K562 (cell line): ENCODE measurements at regions not wholly inside any gene's neighbourhood (a gene's known extent, or its start where the extent isn't known, plus 50 kb on each side); places are given as distances from the start of the nearest gene placed in this dataset.

ENCODE experiments used
- ATAC-seq: fragments of 200-7000 bp; cut with Tn5 transposase; 3 replicates; pipeline ENCODE4 v1.9.1; 2020; ENCODE audit warnings: moderate library complexity
- BruUV-seq: library from RNA; stranded (reverse); fragments of 400-500 nt; replicated peaks from 2 replicates; lab custom pipeline; 2021; lab: Mats Ljungman, UMichigan
- CTCF ChIA-PET: fragments of 300-600 bp; formaldehyde crosslinking; extraction: SDS; loops from one replicate; lab custom pipeline; 2021; ENCODE audit warnings: low intra/inter-chr PET ratio; lab: Yijun Ruan, JAX
- POLR2A ChIA-PET: fragments of 300-600, 350-650 bp; sonication (Branson Sonifier 250); formaldehyde crosslinking; extraction: SDS; loops from one replicate; lab custom pipeline; 2021; ENCODE audit warnings: antibody characterized with exemption, inconsistent platforms; lab: Yijun Ruan, JAX
- DNase-seq, 4 experiments: peaks; one replicate each; pipeline versions ENCODE4 v3.0.0 to v3.0.0-alpha.2; 2011 to 2018; ENCODE audit warnings: low spot score in 3 of 4, mixed read lengths in 3 of 4; ENCODE audit errors: extremely low read depth in 1 of 4
- FAIRE-seq: peaks from 2 replicates; lab custom pipeline; 2011; peaks lifted over from hg19 to GRCh38; lab: Jason Lieb, UNC
- H2AFZ ChIP-seq: 2 replicates; pipeline ENCODE4 v1.6.0; 2011; ENCODE audit warnings: low read depth, low read length, control low read depth, inconsistent platforms
- H3K27ac ChIP-seq: fragments of 200-600 bp; 3 replicates; pipeline ENCODE4 v1.8.0; 2011; ENCODE audit warnings: low read depth, mild to moderate bottlenecking, control low read depth, inconsistent platforms, low read length, moderate library complexity, mixed read lengths; ENCODE audit errors: extremely low read depth
- H3K27me3 ChIP-seq, 2 experiments: fragments of 300-600 bp in 1 of 2; 2 replicates in 1 of 2; 3 replicates in 1 of 2; pipeline versions ENCODE4 v1.6.0 to v1.8.0; 2011; ENCODE audit warnings: inconsistent platforms in 2 of 2, low read length in 2 of 2, mild to moderate bottlenecking in 1 of 2, mixed read lengths in 1 of 2, moderate library complexity in 1 of 2; ENCODE audit not compliant: control insufficient read depth in 2 of 2, insufficient read depth in 2 of 2
- H3K36me3 ChIP-seq: fragments of 300-600 bp; 3 replicates; pipeline ENCODE4 v1.8.0; 2011; ENCODE audit warnings: mild to moderate bottlenecking, low read length, inconsistent platforms; ENCODE audit not compliant: control insufficient read depth, insufficient read depth
- H3K4me1 ChIP-seq, 2 experiments: fragments of 200-600 bp in 1 of 2; replicated peaks in 1 of 2; 2 replicates in 1 of 2; 3 replicates in 1 of 2; pipeline versions ENCODE4 v1.5.1 to v1.8.0; 2011; ENCODE audit warnings: inconsistent platforms in 2 of 2, low read length in 2 of 2, mild to moderate bottlenecking in 1 of 2, mixed read lengths in 1 of 2, moderate library complexity in 1 of 2; ENCODE audit not compliant: control insufficient read depth in 2 of 2, insufficient read depth in 2 of 2
- H3K4me2 ChIP-seq: 2 replicates; pipeline ENCODE4 v1.6.1; 2011; ENCODE audit warnings: low read length, control low read depth, inconsistent platforms, mixed read lengths; ENCODE audit not compliant: insufficient read depth
- H3K4me3 ChIP-seq: fragments of 200-600 bp; sonication (generic), shearing (Covaris generic); 2 replicates; pipeline ENCODE4 v1.5.1; 2016; ENCODE audit warnings: control low read depth, inconsistent platforms
- H3K79me2 ChIP-seq: fragments of 200-600 bp; 3 replicates; pipeline ENCODE4 v1.8.0; 2011; ENCODE audit warnings: low read length, inconsistent platforms; ENCODE audit not compliant: control insufficient read depth, insufficient read depth
- H3K9ac ChIP-seq, 2 experiments: 2 replicates each; pipeline versions ENCODE4 v1.6.0 to v1.6.1; 2011; ENCODE audit warnings: low read depth in 2 of 2, low read length in 2 of 2, control low read depth in 1 of 2, inconsistent platforms in 1 of 2, mild to moderate bottlenecking in 1 of 2, mixed read lengths in 1 of 2; ENCODE audit not compliant: insufficient read depth in 1 of 2
- H3K9me1 ChIP-seq: one replicate; pipeline ENCODE4 v1.6.0; 2011; ENCODE audit warnings: inconsistent platforms, mild to moderate bottlenecking, low read length, moderate library complexity; ENCODE audit not compliant: control insufficient read depth, insufficient read depth
- H3K9me3 ChIP-seq: replicated peaks from 2 replicates; pipeline ENCODE4 v1.5.1; 2011; ENCODE audit warnings: low read depth, low read length, inconsistent platforms; ENCODE audit not compliant: control insufficient read depth, insufficient read depth
- H4K20me1 ChIP-seq: replicated peaks from 2 replicates; pipeline ENCODE4 v1.6.1; 2011; ENCODE audit warnings: low read length, inconsistent platforms, mixed read lengths; ENCODE audit not compliant: control insufficient read depth, insufficient read depth
- BACH1 ChIP-seq: fragments of 200-800 bp; sonication (Bioruptor generic); IDR thresholded peaks from 2 replicates; pipeline ENCODE4 v1.6.1; 2016; ENCODE audit warnings: missing genetic modification characterization, missing compliant biosample characterization
- FOXJ3 ChIP-seq: sonication (generic); formaldehyde crosslinking; IDR thresholded peaks from 2 replicates; pipeline ENCODE4 v1.4.0; 2020; ENCODE audit warnings: mild to moderate bottlenecking, missing genetic modification reagents
- KDM2B ChIP-seq: fragments of 250-450 bp; sonication (Bioruptor Pico); IDR thresholded peaks from 2 replicates; pipeline ENCODE4 v1.8.0; 2021; ENCODE audit warnings: mild to moderate bottlenecking, moderate library complexity
- MEF2A ChIP-seq: IDR thresholded peaks from 2 replicates; pipeline ENCODE4 v1.6.1; 2011; ENCODE audit warnings: low read depth, mild to moderate bottlenecking, low read length, moderate library complexity; ENCODE audit not compliant: control insufficient read depth
- TAF9B ChIP-seq: fragments of 450-650 bp; IDR thresholded peaks from 2 replicates; pipeline ENCODE4 v1.6.1; 2018; ENCODE audit warnings: mild to moderate bottlenecking; ENCODE audit not compliant: partially characterized antibody
- WGBS: fragments of 100-300 bp; shearing (Covaris generic); methylation state at CpG from one replicate; pipeline ENCODE4 v1.1.6; 2016; ENCODE audit warnings: low coverage, mixed read lengths; ENCODE audit not compliant: insufficient coverage; ENCODE audit errors: missing lambda C conversion rate; 5-methylcytosine and 5-hydroxymethylcytosine counted together
- in situ Hi-C: fragments of 300-500 bp; cut with MboI; formaldehyde crosslinking; loops from 4 replicates; pipeline ENCODE4 v1.15.0; 2018; ENCODE audit warnings: inconsistent platforms, mixed read lengths
- intact Hi-C: fragments of 100-400 bp; cut with micrococcal nuclease; formaldehyde crosslinking; loops from 2 replicates; pipeline ENCODE4 v1.14.2; 2022
- TF ChIP-seq, protein P1 (sequence below): fragments of 200-800 bp; sonication (Bioruptor generic); IDR thresholded peaks from 2 replicates; pipeline ENCODE4 v1.6.1; 2017; ENCODE audit warnings: missing genetic modification characterization, missing compliant biosample characterization
- TF ChIP-seq, protein P2 (sequence below): fragments of 250-450 bp; sonication (Bioruptor Pico); IDR thresholded peaks from 2 replicates; pipeline ENCODE4 v1.8.0; 2021; ENCODE audit warnings: moderate library complexity, mild to moderate bottlenecking, inconsistent platforms
- TF ChIP-seq, protein P3 (sequence below): fragments of 150-350 bp; conservative IDR thresholded peaks from 2 replicates; pipeline ENCODE4 v1.6.1; 2014; ENCODE audit warnings: low read length

DNA sequence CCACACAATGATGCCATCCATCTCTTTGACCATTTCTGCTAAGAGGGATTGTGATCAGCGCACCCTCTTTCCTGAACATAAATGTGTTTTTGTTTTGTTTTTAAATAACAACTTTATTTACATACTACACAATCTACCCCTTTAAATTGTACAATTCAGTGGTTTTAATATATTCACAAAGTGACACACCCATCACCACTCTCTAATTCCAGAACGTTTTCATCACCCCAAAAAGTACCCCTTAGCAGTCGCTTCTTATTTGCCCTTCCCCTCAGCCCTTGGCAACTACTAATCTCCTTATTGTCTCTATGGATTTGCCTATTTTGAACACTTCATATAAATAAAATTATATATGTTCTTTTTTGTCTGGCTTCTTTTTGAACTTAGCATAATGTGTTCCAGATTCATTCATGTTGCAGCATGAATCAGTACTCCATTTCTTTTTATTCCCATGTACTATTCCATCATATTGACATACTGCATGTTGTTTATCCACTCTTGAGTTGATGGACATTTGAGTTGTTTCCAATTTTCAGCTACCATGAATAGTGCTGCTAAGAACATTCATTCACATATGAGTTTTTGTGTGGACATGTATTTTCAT is 150.9 kb upstream of the NABP1 start:
- CTCF ChIA-PET = no interaction called here
- Histone ChIP-seq H3K4me2 (no peak overlapping the region), H3K4me3 (no peak overlapping the region), H3K9me1 (no peaks in the 10 kb centered on the region), H3K27ac (no peak overlapping the region), H4K20me1 (no peaks in the 10 kb centered on the region), H3K79me2 (no peaks in the 10 kb centered on the region), H3K9me3 (no peaks in the 10 kb centered on the region), H3K36me3 (no peaks in the 10 kb centered on the region), H3K27me3 (no peaks in the 10 kb centered on the region), H3K9ac (no peak overlapping the region), H3K4me1 (no peaks in the 10 kb centered on the region), H2AFZ (no peak overlapping the region)
- no TSS peak for BruUV-seq
- 0% methylated on average over 3 of the region's 3 CpGs for WGBS
- ATAC-seq = no peak
- FAIRE-seq = no peak
- POLR2A ChIA-PET = no interaction called here
- in situ Hi-C loops = no loop called here
- DNase-seq = no peak
- intact Hi-C loops = no loop called here
- TF ChIP-seq, protein P1, sequence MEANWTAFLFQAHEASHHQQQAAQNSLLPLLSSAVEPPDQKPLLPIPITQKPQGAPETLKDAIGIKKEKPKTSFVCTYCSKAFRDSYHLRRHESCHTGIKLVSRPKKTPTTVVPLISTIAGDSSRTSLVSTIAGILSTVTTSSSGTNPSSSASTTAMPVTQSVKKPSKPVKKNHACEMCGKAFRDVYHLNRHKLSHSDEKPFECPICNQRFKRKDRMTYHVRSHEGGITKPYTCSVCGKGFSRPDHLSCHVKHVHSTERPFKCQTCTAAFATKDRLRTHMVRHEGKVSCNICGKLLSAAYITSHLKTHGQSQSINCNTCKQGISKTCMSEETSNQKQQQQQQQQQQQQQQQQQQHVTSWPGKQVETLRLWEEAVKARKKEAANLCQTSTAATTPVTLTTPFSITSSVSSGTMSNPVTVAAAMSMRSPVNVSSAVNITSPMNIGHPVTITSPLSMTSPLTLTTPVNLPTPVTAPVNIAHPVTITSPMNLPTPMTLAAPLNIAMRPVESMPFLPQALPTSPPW (CRISPR knock-in tag) = no peak
- TF ChIP-seq FOXJ3 (CRISPR knock-in tag) (no peak), TAF9B (no peak), KDM2B (no peak), BACH1 (no peak), MEF2A (no peak)
- TF ChIP-seq, protein P2, sequence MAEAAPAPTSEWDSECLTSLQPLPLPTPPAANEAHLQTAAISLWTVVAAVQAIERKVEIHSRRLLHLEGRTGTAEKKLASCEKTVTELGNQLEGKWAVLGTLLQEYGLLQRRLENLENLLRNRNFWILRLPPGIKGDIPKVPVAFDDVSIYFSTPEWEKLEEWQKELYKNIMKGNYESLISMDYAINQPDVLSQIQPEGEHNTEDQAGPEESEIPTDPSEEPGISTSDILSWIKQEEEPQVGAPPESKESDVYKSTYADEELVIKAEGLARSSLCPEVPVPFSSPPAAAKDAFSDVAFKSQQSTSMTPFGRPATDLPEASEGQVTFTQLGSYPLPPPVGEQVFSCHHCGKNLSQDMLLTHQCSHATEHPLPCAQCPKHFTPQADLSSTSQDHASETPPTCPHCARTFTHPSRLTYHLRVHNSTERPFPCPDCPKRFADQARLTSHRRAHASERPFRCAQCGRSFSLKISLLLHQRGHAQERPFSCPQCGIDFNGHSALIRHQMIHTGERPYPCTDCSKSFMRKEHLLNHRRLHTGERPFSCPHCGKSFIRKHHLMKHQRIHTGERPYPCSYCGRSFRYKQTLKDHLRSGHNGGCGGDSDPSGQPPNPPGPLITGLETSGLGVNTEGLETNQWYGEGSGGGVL (CRISPR knock-in tag) = no peak
- TF ChIP-seq, protein P3, sequence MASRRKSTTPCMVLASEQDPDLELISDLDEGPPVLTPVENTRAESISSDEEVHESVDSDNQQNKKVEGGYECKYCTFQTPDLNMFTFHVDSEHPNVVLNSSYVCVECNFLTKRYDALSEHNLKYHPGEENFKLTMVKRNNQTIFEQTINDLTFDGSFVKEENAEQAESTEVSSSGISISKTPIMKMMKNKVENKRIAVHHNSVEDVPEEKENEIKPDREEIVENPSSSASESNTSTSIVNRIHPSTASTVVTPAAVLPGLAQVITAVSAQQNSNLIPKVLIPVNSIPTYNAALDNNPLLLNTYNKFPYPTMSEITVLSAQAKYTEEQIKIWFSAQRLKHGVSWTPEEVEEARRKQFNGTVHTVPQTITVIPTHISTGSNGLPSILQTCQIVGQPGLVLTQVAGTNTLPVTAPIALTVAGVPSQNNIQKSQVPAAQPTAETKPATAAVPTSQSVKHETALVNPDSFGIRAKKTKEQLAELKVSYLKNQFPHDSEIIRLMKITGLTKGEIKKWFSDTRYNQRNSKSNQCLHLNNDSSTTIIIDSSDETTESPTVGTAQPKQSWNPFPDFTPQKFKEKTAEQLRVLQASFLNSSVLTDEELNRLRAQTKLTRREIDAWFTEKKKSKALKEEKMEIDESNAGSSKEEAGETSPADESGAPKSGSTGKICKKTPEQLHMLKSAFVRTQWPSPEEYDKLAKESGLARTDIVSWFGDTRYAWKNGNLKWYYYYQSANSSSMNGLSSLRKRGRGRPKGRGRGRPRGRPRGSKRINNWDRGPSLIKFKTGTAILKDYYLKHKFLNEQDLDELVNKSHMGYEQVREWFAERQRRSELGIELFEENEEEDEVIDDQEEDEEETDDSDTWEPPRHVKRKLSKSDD = no peak
